IMR-90 (cell line): ENCODE measurements at regions not wholly inside any gene's neighbourhood (a gene's known extent, or its start where the extent isn't known, plus 50 kb on each side); places are given as distances from the start of the nearest gene placed in this dataset.

ENCODE experiments used
- ATAC-seq: fragments of 200-7000 bp; cut with Tn5 transposase; 2 replicates; pipeline ENCODE4 v1.9.1; 2020; ENCODE audit warnings: low read depth, mild to moderate bottlenecking, moderate library complexity
- BruUV-seq: library from RNA; stranded (reverse); fragments of 400-500 nt; replicated peaks from 2 replicates; lab custom pipeline; 2021; lab: Mats Ljungman, UMichigan
- CTCF ChIA-PET: fragments of 300-600 bp; formaldehyde crosslinking; extraction: SDS; loops from one replicate; lab custom pipeline; 2021; ENCODE audit warnings: antibody characterized with exemption; lab: Yijun Ruan, JAX
- POLR2A ChIA-PET: fragments of 300-600 bp; sonication (Branson Sonifier 250); formaldehyde crosslinking; loops from one replicate; lab custom pipeline; 2022; ENCODE audit warnings: antibody characterized with exemption; ENCODE audit not compliant: unreplicated experiment; lab: Charles Lee
- DNase-seq: peaks from one replicate; pipeline ENCODE4 v3.0.0; 2013
- H2AFZ ChIP-seq: replicated peaks from 2 replicates; pipeline ENCODE3; 2013; ENCODE audit warnings: low read length, mild to moderate bottlenecking; ENCODE audit not compliant: poor library complexity
- H2AK5ac ChIP-seq: 2 replicates; pipeline ENCODE4 v1.6.1; 2013; ENCODE audit warnings: low read depth, low read length, inconsistent platforms
- H2AK9ac ChIP-seq: replicated peaks from 2 replicates; pipeline ENCODE3; 2013; ENCODE audit warnings: mild to moderate bottlenecking, low read depth, low read length, moderate library complexity; ENCODE audit not compliant: poor library complexity
- H2BK120ac ChIP-seq: 2 replicates; pipeline ENCODE4 v1.6.1; 2013; ENCODE audit warnings: low read depth, low read length, inconsistent platforms
- H2BK15ac ChIP-seq: 3 replicates; pipeline ENCODE4 v1.6.1; 2013; ENCODE audit warnings: low read depth, low read length, inconsistent platforms
- H2BK20ac ChIP-seq: 2 replicates; pipeline ENCODE4 v1.6.1; 2013; ENCODE audit warnings: low read depth, mild to moderate bottlenecking, inconsistent platforms, low read length, moderate library complexity
- H2BK5ac ChIP-seq: 2 replicates; pipeline ENCODE4 v1.6.1; 2013; ENCODE audit warnings: mild to moderate bottlenecking, low read depth, low read length, inconsistent platforms; ENCODE audit not compliant: poor library complexity, severe bottlenecking
- H3K14ac ChIP-seq: replicated peaks from 2 replicates; pipeline ENCODE4 v1.6.1; 2013; ENCODE audit warnings: low read depth, low read length, inconsistent platforms
- H3K18ac ChIP-seq: 2 replicates; pipeline ENCODE4 v1.6.1; 2013; ENCODE audit warnings: low read depth, low read length, control low read depth
- H3K23ac ChIP-seq: 2 replicates; pipeline ENCODE4 v1.6.1; 2013; ENCODE audit warnings: low read depth, low read length, inconsistent platforms
- H3K27ac ChIP-seq: 2 replicates; pipeline ENCODE4 v1.5.1; 2013; ENCODE audit warnings: mild to moderate bottlenecking, control low read depth, low read length; ENCODE audit not compliant: insufficient read depth
- H3K27me3 ChIP-seq: 2 replicates; pipeline ENCODE4 v1.6.1; 2013; ENCODE audit warnings: low read length; ENCODE audit not compliant: control insufficient read depth, insufficient read depth
- H3K36me3 ChIP-seq: 2 replicates; pipeline ENCODE4 v1.6.1; 2013; ENCODE audit warnings: low read length, mixed read lengths; ENCODE audit not compliant: control insufficient read depth, insufficient read depth
- H3K4ac ChIP-seq: 2 replicates; pipeline ENCODE4 v1.6.1; 2013; ENCODE audit warnings: low read depth, low read length, inconsistent platforms
- H3K4me1 ChIP-seq: 2 replicates; pipeline ENCODE4 v1.6.1; 2013; ENCODE audit warnings: low read length, mixed read lengths; ENCODE audit not compliant: control insufficient read depth, insufficient read depth
- H3K4me2 ChIP-seq: 2 replicates; pipeline ENCODE4 v1.6.1; 2013; ENCODE audit warnings: low read depth, mild to moderate bottlenecking, control low read depth, low read length, moderate library complexity
- H3K4me3 ChIP-seq: 2 replicates; pipeline ENCODE4 v1.5.1; 2013; ENCODE audit warnings: low read depth, mild to moderate bottlenecking, control low read depth, low read length, moderate library complexity; ENCODE audit not compliant: insufficient read depth
- H3K56ac ChIP-seq: 2 replicates; pipeline ENCODE4 v1.6.1; 2013; ENCODE audit warnings: low read length, inconsistent platforms; ENCODE audit not compliant: insufficient read depth; ENCODE audit errors: extremely low read depth
- H3K79me1 ChIP-seq, 2 experiments: 2 replicates each; pipeline ENCODE4 v1.6.1; 2013; ENCODE audit warnings: low read length in 2 of 2, inconsistent platforms in 1 of 2, low read depth in 1 of 2
- H3K9ac ChIP-seq: 2 replicates; pipeline ENCODE4 v1.6.1; 2013; ENCODE audit warnings: low read depth, low read length, control low read depth
- H3K9me1 ChIP-seq: 2 replicates; pipeline ENCODE4 v1.6.1; 2013; ENCODE audit warnings: low read length, inconsistent platforms; ENCODE audit not compliant: insufficient read depth
- H3K9me3 ChIP-seq: 2 replicates; pipeline ENCODE4 v1.6.1; 2013; ENCODE audit warnings: low read length; ENCODE audit not compliant: control insufficient read depth, insufficient read depth
- H4K20me1 ChIP-seq: 2 replicates; pipeline ENCODE4 v1.6.1; 2013; ENCODE audit warnings: low read length, inconsistent platforms; ENCODE audit not compliant: insufficient read depth
- H4K5ac ChIP-seq: 2 replicates; pipeline ENCODE4 v1.6.1; 2013; ENCODE audit warnings: mild to moderate bottlenecking, low read depth, low read length, control low read depth
- H4K8ac ChIP-seq, 2 experiments: 2 replicates each; pipeline ENCODE4 v1.6.1; 2013; ENCODE audit warnings: low read depth in 2 of 2, low read length in 2 of 2, control low read depth in 1 of 2, inconsistent platforms in 1 of 2
- H4K91ac ChIP-seq: 2 replicates; pipeline ENCODE4 v1.6.1; 2013; ENCODE audit warnings: low read depth, low read length, inconsistent platforms; ENCODE audit not compliant: insufficient read depth
- CHD1 ChIP-seq: IDR thresholded peaks from 2 replicates; pipeline ENCODE4 v1.6.1; 2012; ENCODE audit warnings: low read depth, low read length, improper control_type of control experiment
- FOS ChIP-seq: fragments of 150-350 bp; IDR thresholded peaks from 2 replicates; pipeline ENCODE4 v1.6.1; 2016; ENCODE audit warnings: low read depth, low read length
- MAFK ChIP-seq: IDR thresholded peaks from 2 replicates; pipeline ENCODE4 v1.6.1; 2012; ENCODE audit warnings: low read depth, low read length, improper control_type of control experiment
- MXI1 ChIP-seq: IDR thresholded peaks from 2 replicates; pipeline ENCODE4 v1.6.1; 2012; ENCODE audit warnings: low read depth, mild to moderate bottlenecking, low read length, moderate library complexity, borderline replicate concordance
- NFE2L2 ChIP-seq: fragments of 150-350 bp; IDR thresholded peaks from 2 replicates; pipeline ENCODE4 v1.6.1; 2016; ENCODE audit warnings: low read depth, mild to moderate bottlenecking, low read length
- RCOR1 ChIP-seq: IDR thresholded peaks from 2 replicates; pipeline ENCODE4 v1.6.1; 2012; ENCODE audit warnings: mild to moderate bottlenecking, low read length, improper control_type of control experiment; ENCODE audit not compliant: insufficient replicate concordance
- RFX5 ChIP-seq: IDR thresholded peaks from 2 replicates; pipeline ENCODE4 v1.8.0; 2012; ENCODE audit warnings: low read depth, mild to moderate bottlenecking, low read length, moderate library complexity
- WGBS, 2 experiments: methylation state at CpG; one replicate each; pipeline versions ENCODE4 v1.1.5 to v1.1.7; 2013; ENCODE audit warnings: missing lambda C conversion rate in 2 of 2; ENCODE audit not compliant: insufficient read length in 1 of 2; ENCODE audit errors: extremely low coverage in 2 of 2; 5-methylcytosine and 5-hydroxymethylcytosine counted together
- dilution Hi-C: fragments of 300-500 bp; cut with HindIII; formaldehyde crosslinking; loops from one replicate; pipeline ENCODE4 v1.14.3; 2018; ENCODE audit warnings: low sequenced_read_pairs; ENCODE audit not compliant: unreplicated experiment
- in situ Hi-C: fragments of 300-500 bp; cut with MboI; formaldehyde crosslinking; loops from 3 replicates; pipeline ENCODE4 v1.14.3; 2019; ENCODE audit warnings: low sequenced_read_pairs, inconsistent platforms, mixed read lengths
- intact Hi-C: fragments of 100-400 bp; cut with micrococcal nuclease; formaldehyde crosslinking; loops from 2 replicates; pipeline ENCODE4 v1.10.0; 2022
- TF ChIP-seq, protein P1 (sequence below): fragments of 150-350 bp; IDR thresholded peaks from 2 replicates; pipeline ENCODE4 v1.6.1; 2016; ENCODE audit warnings: low read depth, mild to moderate bottlenecking, low read length, moderate library complexity, borderline replicate concordance

GRCh38 chr10:28859791-28860190 lies 182.5 kb downstream of the BAMBI start:
- dilution Hi-C loops (no loop called here), in situ Hi-C loops (no loop called here)
- ATAC-seq = no peak

More at GRCh38 chr10:28859791-28860190, 182.5 kb downstream of the BAMBI start:
- H3K36me3 ChIP-seq = no peaks in the 10 kb centered on the region
- H2BK5ac ChIP-seq = no peak overlapping the region
- no peak for TF ChIP-seq FOS
- no peak for TF ChIP-seq NFE2L2
- no peak for TF ChIP-seq RFX5
- TF ChIP-seq, protein P1, sequence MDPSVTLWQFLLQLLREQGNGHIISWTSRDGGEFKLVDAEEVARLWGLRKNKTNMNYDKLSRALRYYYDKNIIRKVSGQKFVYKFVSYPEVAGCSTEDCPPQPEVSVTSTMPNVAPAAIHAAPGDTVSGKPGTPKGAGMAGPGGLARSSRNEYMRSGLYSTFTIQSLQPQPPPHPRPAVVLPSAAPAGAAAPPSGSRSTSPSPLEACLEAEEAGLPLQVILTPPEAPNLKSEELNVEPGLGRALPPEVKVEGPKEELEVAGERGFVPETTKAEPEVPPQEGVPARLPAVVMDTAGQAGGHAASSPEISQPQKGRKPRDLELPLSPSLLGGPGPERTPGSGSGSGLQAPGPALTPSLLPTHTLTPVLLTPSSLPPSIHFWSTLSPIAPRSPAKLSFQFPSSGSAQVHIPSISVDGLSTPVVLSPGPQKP = no peak
- TF ChIP-seq RCOR1 = no peak
- TF ChIP-seq MXI1 = no peak
- no peak for TF ChIP-seq MAFK
- no peak for TF ChIP-seq CHD1
- H2AK5ac ChIP-seq = no peak overlapping the region
- no peak overlapping the region for H3K4me3 ChIP-seq
- no peak overlapping the region for H4K8ac ChIP-seq
- H2BK15ac ChIP-seq = no peak overlapping the region
- no peaks in the 10 kb centered on the region for H4K20me1 ChIP-seq
- peaks cover 21% of the 10 kb centered on the region for H3K27me3 ChIP-seq
- CTCF ChIA-PET = no interaction called here
- H4K5ac ChIP-seq = no peak overlapping the region
- intact Hi-C loops = no loop called here
- no peak overlapping the region for H4K91ac ChIP-seq
- no peak overlapping the region for H2BK120ac ChIP-seq
- no CpG with 5 or more reads among the region's 5 CpGs for WGBS, 2 experiments
- POLR2A ChIA-PET = no interaction called here
- no peak overlapping the region for H2BK20ac ChIP-seq
- no peak overlapping the region for H3K23ac ChIP-seq
- no TSS peak for BruUV-seq
- H3K18ac ChIP-seq = no peak overlapping the region
- H3K79me1 ChIP-seq = no peaks in the 10 kb centered on the region
- H3K9me1 ChIP-seq = no peaks in the 10 kb centered on the region
- H3K14ac ChIP-seq = no peak overlapping the region
- H3K4me1 ChIP-seq = no peaks in the 10 kb centered on the region
- no peak overlapping the region for H3K56ac ChIP-seq
- no peak overlapping the region for H3K4ac ChIP-seq
- peaks cover 2% of the 10 kb centered on the region; the same call in 1 of the 2 replicates for H3K9me3 ChIP-seq
- no peak overlapping the region for H3K4me2 ChIP-seq
- no peak overlapping the region for H3K27ac ChIP-seq
- no peak overlapping the region for H3K9ac ChIP-seq
- no peak overlapping the region for H2AK9ac ChIP-seq
- DNase-seq = no peak
- H2AFZ ChIP-seq = no peak overlapping the region
